ENCODE measurements at regions not wholly inside any gene's neighbourhood (a gene's known extent, or its start where the extent isn't known, plus 50 kb on each side); places are given as distances from the start of the nearest gene placed in this dataset.

GRCh38 chr7:10211861-10212260 is 761.8 kb upstream of the PHF14 start:
- H3F3A ChIP-seq (ENCODE audit: insufficient read depth, low read depth) = no peaks in the 10 kb centered on the region
- intact Hi-C loops (cut with micrococcal nuclease; ENCODE audit: unreplicated experiment) = no loop called here
- no peaks in the 10 kb centered on the region for H4K20me1 ChIP-seq (ENCODE audit: insufficient read depth)
- H3K27me3 ChIP-seq (ENCODE audit: insufficient read depth, low read depth) = no peaks in the 10 kb centered on the region
- no peaks in the 10 kb centered on the region for H3K9me3 ChIP-seq (ENCODE audit: insufficient read depth, low read depth)
- no peaks in the 10 kb centered on the region for H3K9me2 ChIP-seq (ENCODE audit: insufficient read depth)
- no peak for DNase-seq
- H3K4me2 ChIP-seq = no peak overlapping the region
- no TSS peak for BruUV-seq (replicated peaks)
- no peak for TF ChIP-seq EZH2 (IDR thresholded peaks at IDR 0.05; ENCODE audit: low read depth)
- TF ChIP-seq CTCF (conservative IDR thresholded peaks at IDR 0.05) = no peak
- no peaks in the 10 kb centered on the region for H3K36me3 ChIP-seq (ENCODE audit: low read depth)
- H2AFZ ChIP-seq = no peak overlapping the region
- H3K27ac ChIP-seq = no peak overlapping the region
- H3K79me2 ChIP-seq (ENCODE audit: low read depth) = no peaks in the 10 kb centered on the region
- no peaks in the 10 kb centered on the region for H3K4me1 ChIP-seq (replicated peaks; ENCODE audit: insufficient read depth)
- H3K4me3 ChIP-seq = no peak overlapping the region
- POLR2A ChIA-PET (ENCODE audit: unreplicated experiment) = no interaction called here
- CTCF ChIA-PET = no interaction called here

GRCh38 chr7:10212649-10213048 is 761.0 kb upstream of the PHF14 start:
- BruUV-seq (replicated peaks) = no TSS peak
- H3K36me3 ChIP-seq (ENCODE audit: low read depth) = no peaks in the 10 kb centered on the region
- no peaks in the 10 kb centered on the region for H3K79me2 ChIP-seq (ENCODE audit: low read depth)
- POLR2A ChIA-PET (ENCODE audit: unreplicated experiment) = no interaction called here
- no peak overlapping the region for H3K4me2 ChIP-seq
- no peaks in the 10 kb centered on the region for H4K20me1 ChIP-seq (ENCODE audit: insufficient read depth)
- H3K4me1 ChIP-seq (replicated peaks; ENCODE audit: insufficient read depth) = no peaks in the 10 kb centered on the region
- H3K27me3 ChIP-seq (ENCODE audit: insufficient read depth, low read depth) = no peaks in the 10 kb centered on the region
- intact Hi-C loops (cut with micrococcal nuclease; ENCODE audit: unreplicated experiment) = no loop called here
- CTCF ChIA-PET = no interaction called here
- DNase-seq = no peak
- H3F3A ChIP-seq (ENCODE audit: insufficient read depth, low read depth) = no peaks in the 10 kb centered on the region
- no peak overlapping the region for H2AFZ ChIP-seq
- H3K9me2 ChIP-seq (ENCODE audit: insufficient read depth) = no peaks in the 10 kb centered on the region
- no peak overlapping the region for H3K27ac ChIP-seq
- H3K4me3 ChIP-seq = no peak overlapping the region
- H3K9me3 ChIP-seq (ENCODE audit: insufficient read depth, low read depth) = no peaks in the 10 kb centered on the region
- TF ChIP-seq EZH2 (IDR thresholded peaks at IDR 0.05; ENCODE audit: low read depth) = no peak
- no peak for TF ChIP-seq CTCF (conservative IDR thresholded peaks at IDR 0.05)

- no TSS peak for BruUV-seq (replicated peaks)
- no peak overlapping the region for H2AFZ ChIP-seq
- no peaks in the 10 kb centered on the region for H4K20me1 ChIP-seq (ENCODE audit: insufficient read depth)
- H3F3A ChIP-seq (ENCODE audit: insufficient read depth, low read depth) = no peaks in the 10 kb centered on the region
- no peak overlapping the region for H3K4me2 ChIP-seq
- no peak overlapping the region for H3K27ac ChIP-seq
- H3K79me2 ChIP-seq (ENCODE audit: low read depth) = no peaks in the 10 kb centered on the region
- no peaks in the 10 kb centered on the region for H3K9me3 ChIP-seq (ENCODE audit: insufficient read depth, low read depth)
- TF ChIP-seq EZH2 (IDR thresholded peaks at IDR 0.05; ENCODE audit: low read depth) (no peak), CTCF (conservative IDR thresholded peaks at IDR 0.05) (no peak)
- H3K9me2 ChIP-seq (ENCODE audit: insufficient read depth) = no peaks in the 10 kb centered on the region
- no peak for DNase-seq
- CTCF ChIA-PET = no interaction called here
- no peaks in the 10 kb centered on the region for H3K4me1 ChIP-seq (replicated peaks; ENCODE audit: insufficient read depth)
- POLR2A ChIA-PET (ENCODE audit: unreplicated experiment) = no interaction called here
- no peak overlapping the region for H3K4me3 ChIP-seq
- intact Hi-C loops (cut with micrococcal nuclease; ENCODE audit: unreplicated experiment) = no loop called here
- no peaks in the 10 kb centered on the region for H3K36me3 ChIP-seq (ENCODE audit: low read depth)
- no peaks in the 10 kb centered on the region for H3K27me3 ChIP-seq (ENCODE audit: insufficient read depth, low read depth)
Measured at GRCh38 chr7:10216462-10216861, 757.2 kb upstream of the PHF14 start.
